ENCODE measurements at regions not wholly inside any gene's neighbourhood (a gene's known extent, or its start where the extent isn't known, plus 50 kb on each side); places are given as distances from the start of the nearest gene placed in this dataset.

DNA sequence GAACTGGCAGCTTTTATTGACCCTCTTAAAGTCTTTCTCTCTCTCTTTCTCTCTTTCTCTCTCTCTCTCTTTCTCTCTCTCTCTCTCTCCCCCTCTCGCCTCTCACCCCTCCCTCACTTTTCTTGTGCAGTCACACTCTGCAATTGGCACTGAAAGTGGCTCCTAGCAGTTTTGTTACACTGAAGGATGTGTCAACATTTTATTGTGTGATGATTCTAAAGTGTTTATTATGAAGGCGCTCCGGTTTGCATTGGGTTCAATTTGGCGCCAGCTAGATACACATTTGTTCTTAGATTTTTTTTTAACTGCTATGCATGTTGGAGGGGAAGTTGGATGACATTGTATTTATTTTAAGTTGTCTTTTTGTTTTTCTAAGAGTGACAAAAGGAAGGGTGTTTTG lies 64.0 kb upstream of the CHRM3 start:
- no peak for DNase-seq

DNA sequence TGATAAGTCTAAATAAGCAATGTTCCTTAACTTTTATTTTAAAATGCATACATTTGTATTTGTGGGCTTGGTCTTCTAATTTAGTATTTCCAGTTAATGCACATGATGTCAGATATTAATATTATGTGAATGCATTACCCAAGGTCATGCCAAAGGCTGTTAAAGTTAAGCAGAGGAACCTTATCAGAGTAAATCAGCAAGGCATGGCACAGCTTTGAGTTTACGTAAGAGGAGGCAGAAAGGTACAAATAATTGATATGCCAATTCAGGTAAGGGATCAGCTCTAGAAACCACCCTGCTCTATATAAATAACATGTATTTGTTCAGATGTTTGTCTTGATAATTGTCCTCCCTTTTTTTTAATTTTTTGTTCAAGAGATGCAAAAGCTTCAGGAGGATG lies 64.5 kb upstream of the CHRM3 start:
- DNase-seq, result no peak

- DNase-seq, result no peak
These were observed 68.4 kb upstream of the CHRM3 start for GRCh38 chr1:239317948-239318347.

GRCh38 chr1:239315631-239316217 lies 70.6 kb upstream of the CHRM3 start:
- no peak for DNase-seq

GRCh38 chr1:239311331-239311730 lies 75.0 kb upstream of the CHRM3 start:
- DNase-seq, result no peak

DNA sequence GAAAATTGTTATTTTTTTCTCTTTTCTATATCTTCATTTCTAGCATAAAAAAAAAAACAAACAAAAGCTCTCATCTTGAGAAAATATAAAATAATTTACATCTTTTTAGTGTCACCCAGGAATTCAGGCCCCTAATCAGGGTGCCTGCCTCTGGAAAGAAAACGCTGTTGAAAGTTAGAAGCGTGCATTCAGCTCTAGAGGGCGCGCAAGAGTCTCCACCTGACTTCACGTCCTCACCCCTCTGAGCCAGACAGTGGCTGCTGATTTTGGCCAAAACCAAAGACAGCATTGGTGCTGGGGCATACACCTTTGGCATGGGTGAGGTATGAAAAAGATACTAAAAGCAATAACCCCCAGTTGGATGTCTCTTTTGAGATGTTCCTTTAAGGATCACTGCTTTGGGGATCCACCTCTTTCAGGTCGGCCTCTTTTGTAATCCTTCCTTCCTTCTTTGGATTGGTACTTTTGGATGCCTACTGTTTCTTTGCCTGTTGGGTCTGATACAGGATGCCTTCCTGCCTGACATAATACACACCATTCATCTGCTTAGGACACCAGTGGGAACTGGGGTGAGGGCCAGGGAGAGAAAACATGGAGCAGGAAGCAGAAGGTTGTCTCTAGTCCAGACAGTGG lies 77.6 kb upstream of the CHRM3 start:
- DNase-seq, result peak; percentile 58

GRCh38 chr1:239307886-239308285 lies 78.5 kb upstream of the CHRM3 start:
- no peak for DNase-seq

GRCh38 chr1:239306426-239306825 lies 79.9 kb upstream of the CHRM3 start:
- DNase-seq, result no peak

DNA sequence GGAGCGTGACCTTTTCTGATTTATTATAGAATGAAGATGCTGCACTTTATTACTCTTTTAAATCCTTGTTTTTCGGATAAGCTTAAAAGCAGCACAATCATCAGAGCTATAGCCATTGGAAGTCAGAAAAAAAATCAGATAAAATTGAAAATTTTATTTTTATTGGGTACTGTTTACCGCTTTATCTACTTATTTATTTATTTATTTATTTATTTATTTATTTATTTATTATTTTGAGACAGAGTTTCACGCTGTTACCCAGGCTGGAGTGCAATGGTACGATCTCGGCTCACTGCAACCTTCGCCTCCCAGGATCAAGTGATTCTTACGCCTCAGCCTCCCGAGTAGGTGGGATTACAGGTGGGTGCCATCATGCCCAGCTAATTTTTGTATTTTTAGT lies 83.1 kb upstream of the CHRM3 start:
- no peak for DNase-seq

- no peak for DNase-seq
These were observed 83.7 kb upstream of the CHRM3 start for GRCh38 chr1:239302696-239303095.

DNA sequence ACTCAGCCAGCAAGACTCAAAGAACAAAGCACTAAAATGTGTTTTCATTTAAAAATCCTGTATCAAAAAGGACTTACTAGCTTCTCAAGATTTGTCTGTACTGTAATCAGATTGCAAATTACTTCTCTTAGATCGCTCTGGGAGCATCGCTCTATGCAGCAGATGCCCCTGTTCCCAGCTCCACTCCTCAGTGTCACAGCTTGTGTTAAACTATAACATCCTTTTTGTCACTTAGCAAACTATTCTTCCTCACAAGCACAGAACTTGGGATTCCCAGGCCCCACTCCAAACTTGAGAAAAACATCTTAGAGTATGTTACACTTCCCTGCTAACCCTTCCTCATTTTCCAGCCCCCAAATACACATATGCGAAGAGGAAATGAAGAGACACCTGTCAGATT lies 85.1 kb upstream of the CHRM3 start:
- no peak for DNase-seq

DNA sequence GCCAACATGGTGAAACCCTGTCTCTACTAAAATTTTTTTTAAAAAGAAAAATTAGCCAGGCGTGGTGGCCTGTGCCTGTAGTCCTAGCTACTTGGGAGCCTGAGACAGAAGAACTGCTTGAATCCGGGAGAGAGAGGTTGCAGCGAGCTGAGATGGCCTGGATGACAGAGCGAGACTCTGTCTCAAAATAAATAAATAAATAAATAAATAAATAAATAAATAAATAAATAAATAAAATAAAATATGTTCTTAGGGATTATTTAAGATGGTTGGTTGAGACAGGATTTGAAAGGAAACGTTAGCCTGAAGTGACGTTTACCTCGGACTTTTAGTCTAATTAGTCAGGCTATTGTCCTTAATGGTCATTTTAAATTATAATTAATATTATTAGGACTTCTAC lies 88.5 kb upstream of the CHRM3 start:
- DNase-seq, result no peak

DNA sequence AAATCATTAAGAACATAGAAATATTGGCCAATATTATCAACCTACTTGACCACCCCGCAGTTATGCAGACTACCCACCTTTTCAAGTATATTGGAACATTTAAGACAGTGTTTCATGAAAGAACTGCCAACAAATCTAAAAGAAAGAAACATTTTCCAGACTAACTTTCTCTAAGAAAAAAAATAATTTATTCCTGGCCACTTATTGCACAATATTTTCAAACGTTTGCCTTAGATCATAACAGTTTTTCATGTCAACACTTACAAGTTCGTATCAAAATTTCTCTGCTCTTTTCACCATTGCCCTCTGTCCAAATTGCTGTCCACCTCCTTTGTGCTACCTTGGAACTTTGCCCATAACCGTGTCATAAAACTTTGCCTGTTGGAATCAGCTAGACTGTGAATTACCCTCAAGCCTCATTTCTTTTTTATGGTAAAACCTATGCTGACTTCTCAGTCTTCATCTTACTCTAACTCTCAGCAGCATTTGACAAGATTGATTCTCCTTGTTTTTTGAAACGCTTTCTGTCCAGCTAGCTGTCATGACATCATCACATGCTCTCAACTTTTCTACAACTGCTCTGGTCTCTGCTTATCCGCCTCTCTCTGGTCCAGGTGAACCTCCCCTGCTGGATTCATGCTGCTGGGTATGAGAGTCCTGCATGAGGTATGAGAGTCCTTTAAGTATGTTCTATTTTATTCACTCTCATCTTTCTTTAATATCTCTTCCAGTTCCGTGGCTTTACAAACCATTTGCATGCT lies 92.8 kb upstream of the CHRM3 start:
- DNase-seq, result no peak

DNA sequence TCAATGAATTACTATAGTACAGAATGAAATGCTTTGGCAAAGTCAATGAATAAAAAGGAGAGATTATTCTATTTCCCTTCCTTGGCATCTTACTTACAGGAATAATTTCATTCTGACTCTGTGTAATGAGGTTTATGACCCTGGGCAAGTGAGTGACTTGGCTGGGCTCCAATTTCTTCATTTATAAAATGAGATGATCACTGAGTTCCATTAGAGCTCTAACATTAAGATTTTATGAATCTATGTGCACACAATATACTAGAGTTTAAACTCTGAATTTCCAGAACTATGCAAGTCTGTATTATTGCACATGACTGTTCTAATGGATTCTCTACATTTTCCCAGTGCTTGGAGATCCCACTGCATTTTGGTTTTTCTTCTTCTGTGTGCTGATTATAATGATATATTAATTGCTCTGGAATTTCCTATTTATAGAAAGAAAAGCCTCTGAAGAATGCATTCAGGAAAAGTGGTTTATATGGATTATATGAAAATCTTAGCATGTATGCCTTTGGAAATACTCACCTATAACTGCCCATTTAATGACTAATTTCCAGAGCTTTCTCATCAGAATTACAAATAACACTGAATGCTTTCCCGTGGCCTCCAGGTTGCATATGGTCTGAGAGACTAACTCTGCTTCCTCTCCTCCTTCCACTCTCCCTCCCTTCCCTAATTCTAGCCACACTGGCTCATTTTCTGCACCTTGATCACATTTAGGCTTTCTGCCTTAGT lies 97.4 kb upstream of the CHRM3 start:
- no peak for DNase-seq

DNA sequence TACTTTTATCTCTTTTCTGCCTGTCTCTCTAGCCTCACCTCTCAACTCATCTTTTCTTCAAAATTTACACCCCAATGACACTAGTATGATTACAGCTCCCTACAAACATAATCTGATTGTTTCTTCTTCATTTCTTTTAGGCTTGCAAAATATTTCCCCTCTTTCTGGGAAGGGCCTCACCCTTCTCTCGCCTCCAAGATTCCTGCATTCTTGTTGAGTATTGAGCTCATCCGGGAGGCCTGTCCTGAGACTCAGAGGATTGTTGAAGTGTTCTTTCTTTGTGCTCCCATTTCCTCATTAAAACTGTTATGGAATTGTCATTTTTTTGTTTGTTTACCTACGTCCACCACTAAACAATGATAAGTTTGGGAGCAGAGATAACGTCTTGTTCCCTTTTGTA lies 99.1 kb upstream of the CHRM3 start:
- no peak for DNase-seq

GRCh38 chr1:239283216-239283615 lies 103.2 kb upstream of the CHRM3 start:
- DNase-seq, result no peak

GRCh38 chr1:239282411-239282810 lies 104.0 kb upstream of the CHRM3 start:
- DNase-seq, result no peak

DNA sequence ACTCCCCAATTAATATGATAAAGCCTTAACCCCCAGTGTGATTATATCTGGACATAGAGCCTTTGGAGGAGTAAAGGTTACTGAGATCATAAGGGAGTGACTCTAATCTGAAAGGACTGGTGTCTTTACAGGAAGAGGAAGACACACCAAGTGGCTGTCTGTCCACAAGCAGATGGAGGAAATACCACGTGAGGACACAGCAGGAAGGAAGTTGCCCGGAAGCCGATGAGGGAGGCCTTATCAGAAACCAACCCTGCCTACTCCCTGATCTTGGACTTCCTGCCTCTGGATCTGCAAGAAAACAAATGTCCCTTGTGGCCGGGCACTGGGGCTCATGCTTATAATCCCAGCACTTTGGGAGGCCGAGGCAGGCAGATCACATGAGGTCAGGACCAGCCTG lies 110.3 kb upstream of the CHRM3 start:
- no peak for DNase-seq

DNA sequence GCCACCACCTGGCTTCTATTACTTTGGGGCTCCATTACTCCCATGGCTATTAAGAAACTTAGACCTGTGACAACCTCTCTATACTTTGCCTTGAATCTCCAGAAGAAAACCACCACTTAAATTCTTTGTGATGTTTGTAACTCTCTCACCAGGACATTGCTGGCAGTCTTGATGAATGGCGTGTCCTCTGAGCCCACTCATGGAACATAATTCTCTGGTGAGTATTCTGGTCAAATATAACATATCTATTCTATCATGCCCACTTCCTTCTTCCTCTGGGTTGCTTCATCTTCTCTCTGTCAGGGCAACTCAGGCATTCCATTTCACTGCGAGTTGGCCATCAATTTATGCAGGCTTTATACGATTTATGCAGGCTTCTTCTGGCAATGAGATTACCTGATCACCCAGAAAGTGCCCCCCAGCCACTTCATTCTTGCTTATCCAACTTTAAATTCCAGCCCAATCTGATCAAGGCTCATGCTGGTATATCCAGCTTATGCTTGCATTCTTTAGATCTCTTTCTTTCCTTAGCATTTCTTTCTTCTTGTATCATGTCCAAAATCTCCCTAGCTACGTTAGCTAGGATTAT lies 112.0 kb upstream of the CHRM3 start:
- DNase-seq, result no peak

DNA sequence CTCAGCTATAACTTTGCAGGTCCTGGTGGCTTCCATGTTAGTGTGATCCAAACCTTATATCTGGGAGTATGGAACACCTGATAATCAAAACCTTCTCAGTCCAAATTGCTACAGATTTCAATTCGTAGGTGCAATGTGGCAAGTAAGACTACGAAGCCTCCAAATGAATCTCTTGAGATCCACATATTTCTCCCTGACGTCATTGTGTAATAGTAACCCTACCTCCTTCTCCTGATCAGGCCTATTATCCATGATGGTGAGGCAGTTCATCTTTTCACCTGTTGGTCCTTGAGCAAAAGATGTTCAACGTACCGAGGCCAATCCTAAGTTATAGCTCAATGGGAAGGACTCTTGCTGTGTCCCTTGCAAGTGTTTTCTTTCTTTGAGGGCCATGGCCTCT lies 115.9 kb upstream of the CHRM3 start:
- DNase-seq, result no peak

DNA sequence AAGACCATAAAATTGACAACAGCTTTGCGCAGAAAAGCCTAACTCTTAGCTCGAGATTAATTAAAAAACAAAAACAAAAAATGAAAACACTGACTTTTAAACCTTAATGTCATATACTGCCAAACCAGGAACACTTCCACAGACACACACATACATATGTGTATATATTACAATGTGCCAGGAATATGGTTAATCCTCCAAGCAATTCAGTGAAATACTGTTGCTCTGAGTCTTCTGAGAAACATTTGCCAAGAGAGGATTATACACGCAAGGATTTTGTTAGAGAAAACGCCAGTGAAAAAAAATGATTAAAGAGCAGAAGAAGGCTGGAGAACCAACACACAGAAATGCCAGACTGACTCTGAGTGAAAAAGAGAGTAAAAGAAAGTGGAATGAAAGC lies 116.7 kb upstream of the CHRM3 start:
- no peak for DNase-seq

DNA sequence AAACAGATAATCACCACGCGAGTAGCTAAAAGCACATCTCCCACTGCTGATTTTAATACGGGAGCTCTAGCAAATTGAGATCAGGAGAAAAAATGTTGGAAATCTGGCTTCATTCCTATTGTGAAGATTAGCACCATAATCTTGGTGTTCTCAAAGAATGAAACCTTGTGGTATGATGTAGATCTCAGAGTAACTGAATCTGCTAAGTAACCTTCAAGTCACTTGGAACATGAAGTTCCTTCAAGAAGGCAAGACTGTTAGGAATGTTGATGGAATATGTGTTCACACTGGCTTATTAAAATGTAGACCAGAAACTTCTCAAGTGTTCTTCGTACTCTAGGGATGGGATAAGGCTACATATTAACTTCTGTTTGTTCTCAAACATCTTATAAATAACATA lies 117.4 kb upstream of the CHRM3 start:
- DNase-seq, result no peak

GRCh38 chr1:239268007-239268406 lies 118.4 kb upstream of the CHRM3 start:
- DNase-seq, result no peak

- DNase-seq, result no peak
These were observed 122.6 kb upstream of the CHRM3 start for GRCh38 chr1:239263801-239264200.
